SK-N-DZ (cell line): ENCODE measurements at regions not wholly inside any gene's neighbourhood (a gene's known extent, or its start where the extent isn't known, plus 50 kb on each side); places are given as distances from the start of the nearest gene placed in this dataset.
A peak's percentile ranks its signal among the peaks of the same experiment; 100 is the strongest.

Experiments used
- DNase-seq: peaks from one replicate; pipeline ENCODE4 v3.0.0-alpha.2; 2015; ENCODE audit warnings: low spot score
- small RNA-seq, 2 experiments: library from RNA; depleted of rRNA; stranded (forward); fragments of <200 nt; gene quantifications; one replicate each; pipeline ENCODE3, GENCODE V24; 2014

DNA sequence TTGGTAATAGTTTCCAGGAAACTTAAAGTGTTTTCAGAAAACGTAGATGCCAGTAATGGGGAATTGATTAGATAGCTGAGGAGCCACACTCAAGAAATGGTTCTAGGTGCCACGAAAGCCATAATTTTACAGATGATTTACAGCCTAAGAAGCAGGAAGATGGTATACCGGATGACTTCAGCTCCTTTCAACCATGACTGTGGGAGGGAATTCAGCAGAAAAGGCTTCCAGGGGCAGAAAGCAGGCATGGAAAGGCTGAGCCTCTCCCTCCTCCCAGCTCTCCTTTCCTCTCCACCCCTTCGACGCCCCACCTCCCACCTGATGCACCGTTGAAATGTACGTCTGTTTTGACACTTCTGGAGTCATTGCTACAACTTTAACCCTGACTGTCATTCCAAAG is 68.6 kb upstream of the SMIM21 start:
- DNase-seq: no peak

DNA sequence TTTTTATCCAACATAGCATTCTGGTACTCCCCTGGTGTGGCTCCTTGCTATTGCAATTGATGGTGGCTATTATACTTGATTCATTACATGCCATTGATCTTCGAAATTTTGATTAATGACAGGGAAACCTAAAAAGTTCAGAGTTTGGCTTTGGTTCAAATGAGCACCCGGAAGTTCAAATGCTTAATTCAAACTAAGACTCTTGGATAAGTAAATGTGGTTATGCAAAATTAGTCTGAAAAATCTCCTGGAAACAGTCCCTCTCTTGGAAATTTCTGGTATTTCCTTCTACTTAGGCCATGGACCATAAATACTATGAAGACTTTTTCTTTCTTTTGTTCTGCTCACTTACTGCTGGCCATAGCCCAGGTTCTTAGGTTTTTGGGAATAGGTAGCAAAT is 65.3 kb upstream of the SMIM21 start:
- no peak for DNase-seq

DNA sequence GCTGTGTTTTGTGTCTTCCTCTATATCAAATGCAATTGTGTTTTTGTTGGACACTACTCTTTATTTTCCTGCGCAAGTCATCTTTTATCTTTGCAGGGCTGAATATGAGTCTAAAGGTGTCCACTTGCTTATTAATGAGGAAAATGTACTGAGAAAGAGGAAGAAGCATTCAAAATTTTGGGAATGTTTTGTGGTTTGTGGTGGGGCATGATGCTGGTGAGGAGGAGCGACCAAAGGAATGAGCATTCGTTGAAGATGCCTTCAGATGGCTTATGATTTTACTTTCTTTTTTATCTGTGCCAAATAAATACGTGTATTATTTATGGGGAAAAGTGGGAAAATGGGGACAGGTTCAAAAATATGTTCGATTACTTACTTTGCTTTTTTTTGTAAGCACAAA is 63.9 kb upstream of the SMIM21 start:
- DNase-seq: no peak

DNA sequence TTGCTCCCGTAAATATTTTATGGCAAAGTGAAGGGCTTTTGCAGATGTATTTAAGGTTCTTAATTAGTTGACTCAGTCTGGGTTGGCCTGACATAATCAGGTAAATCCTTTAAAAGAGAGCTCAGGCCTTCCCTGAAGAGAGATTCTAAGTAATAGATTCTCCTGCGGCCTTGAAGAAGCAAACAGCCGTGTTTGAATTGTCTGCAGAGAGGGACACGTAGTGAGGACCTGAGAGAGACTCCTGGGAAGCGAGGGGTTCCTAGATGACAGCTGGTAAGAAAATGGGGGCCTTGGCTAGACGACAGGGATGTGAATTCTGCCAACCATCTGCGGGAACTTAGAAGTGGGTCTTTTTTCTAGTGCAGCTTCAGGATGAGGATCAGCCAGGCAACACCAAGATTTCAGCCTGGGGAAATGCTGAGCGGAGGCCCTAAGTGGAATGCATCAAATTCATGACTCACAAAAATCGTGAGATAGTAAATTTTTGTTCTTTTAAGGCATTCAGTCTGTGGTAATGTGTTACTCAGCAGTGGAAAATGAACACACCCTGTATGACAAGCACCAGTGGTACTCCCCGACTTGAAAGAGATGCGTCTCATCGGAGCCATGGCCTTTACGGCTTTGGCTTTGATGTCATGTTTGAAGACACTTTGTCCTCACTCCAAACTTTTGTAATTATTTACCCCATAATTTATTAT is 62.1 kb upstream of the SMIM21 start:
- DNase-seq: no peak

DNA sequence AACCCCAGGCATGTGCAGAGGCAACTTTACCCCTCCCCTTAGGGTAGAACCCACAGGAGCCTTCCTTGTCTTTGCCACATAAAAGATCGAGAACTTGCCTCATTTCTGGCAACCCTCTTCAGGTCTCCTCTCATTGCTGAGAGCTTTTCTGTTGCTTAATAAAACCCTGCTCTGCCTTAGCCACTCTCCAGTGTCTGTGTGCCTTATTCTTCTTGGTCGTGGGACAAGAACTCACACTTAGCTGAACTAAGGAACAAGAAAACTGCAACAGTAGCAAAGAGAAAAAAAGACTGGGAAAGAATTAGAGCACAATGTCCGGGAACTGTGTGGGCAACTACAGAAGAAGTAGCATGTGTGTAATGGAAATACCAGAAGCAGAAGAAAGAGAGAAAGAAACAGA is 56.2 kb upstream of the SMIM21 start:
- DNase-seq: no peak

DNA sequence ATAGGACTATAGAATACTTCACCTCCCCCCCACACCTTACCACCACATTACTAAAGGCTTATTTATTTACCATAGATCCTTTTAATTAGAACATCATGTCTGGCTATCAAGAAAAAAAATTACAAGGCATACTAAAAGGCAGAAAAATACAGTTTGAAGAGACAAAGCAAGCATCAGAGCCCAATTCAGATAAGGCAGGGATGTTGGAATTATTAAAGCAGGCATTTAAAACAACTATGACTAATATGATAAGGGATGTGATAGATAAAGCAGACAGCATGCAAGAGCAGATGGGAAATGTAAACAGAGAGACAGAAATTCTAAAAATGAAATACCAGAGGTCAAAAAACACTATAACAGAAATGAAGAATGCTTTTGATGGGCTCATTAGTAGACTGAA is 55.4 kb upstream of the SMIM21 start:
- no peak for DNase-seq

DNA sequence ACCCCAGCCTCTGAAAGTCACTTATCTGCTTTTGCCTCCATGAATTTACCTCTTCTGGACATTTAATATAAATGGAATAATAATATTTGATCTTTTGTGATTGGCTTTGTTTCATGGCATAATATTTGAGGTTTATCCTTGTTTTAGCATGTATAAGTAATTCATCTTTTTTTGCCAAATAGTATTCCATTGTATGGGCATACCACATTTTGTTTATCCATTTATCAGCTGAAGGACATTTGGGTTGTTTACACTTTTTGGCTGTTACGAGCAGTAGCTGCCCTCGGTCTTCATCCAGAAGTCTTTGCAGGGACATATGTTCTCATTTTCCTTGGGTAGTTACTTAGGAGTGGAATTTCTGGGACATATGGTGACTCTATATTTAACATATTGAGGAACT is 53.0 kb upstream of the SMIM21 start:
- no peak for DNase-seq

DNA sequence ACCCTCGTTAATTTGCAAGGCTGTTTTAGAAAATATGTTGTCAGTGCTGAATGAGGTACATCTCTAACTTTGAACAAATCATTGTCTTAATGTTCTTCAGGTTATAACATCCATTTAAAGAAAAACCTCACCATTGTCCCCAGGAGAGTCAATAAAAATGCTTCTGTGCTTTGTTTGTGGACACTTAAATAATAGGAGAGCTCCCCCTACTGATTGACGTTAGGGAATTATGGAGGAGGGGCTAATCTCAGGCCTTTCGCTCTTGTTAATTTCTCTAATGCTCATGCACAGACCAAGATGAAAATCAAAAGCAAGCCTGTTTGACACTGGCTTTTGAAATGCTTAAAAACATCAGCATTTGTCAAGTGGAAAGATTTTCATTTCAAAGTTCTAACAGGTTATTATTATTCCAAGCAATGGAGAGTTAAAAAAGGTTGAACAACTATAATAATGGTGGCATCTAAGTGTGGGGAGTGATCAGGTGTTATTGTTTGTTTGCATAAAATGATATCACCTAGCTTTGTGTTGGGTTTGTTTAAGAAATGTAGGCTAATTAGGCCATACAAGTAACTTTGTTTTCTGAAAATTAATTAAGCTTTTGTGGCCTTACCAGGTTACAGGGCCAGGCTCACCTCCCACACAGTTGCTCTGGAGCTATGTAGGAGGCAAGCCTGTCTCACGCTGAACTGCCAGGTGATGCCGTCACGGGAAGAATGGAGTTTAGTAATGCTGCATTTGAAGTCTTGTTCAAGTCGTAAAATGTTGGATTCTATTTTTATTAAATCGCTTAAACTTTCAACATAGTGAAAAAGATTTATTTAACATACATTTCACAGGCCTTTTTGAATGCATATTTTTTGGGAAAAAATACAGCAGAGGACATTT is 51.7 kb upstream of the SMIM21 start:
- peak; percentile 51 for DNase-seq

DNA sequence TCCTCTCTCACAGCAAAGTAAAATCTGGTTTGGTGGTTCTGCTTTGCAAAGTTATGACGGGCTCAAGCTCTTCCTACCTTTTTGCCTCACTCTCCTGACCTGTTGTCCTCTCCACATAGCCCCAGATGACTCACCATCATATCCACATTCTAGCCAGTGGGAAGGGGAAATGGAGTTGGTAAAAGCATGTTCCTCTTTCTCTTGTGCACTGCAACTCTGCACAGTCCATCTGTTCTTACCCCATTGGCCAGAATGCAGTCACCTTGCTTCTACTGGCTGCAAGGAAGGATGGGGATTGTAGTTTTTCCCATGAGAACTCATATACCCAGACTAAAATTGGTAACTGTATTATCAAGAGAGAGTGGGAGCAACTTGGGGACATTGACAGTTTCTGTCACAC is 50.4 kb upstream of the SMIM21 start:
- no peak for DNase-seq

Small RNAs in the stretch of these regions (small RNA-seq; reads per million reads assigned to genes)
- gene AC021506.2: 0 reads per million in 2 experiments
